Smooth muscle cell (in vitro differentiated cells): ENCODE measurements at regions not wholly inside any gene's neighbourhood (a gene's known extent, or its start where the extent isn't known, plus 50 kb on each side); places are given as distances from the start of the nearest gene placed in this dataset.

ENCODE experiments used
- DNase-seq: peaks from one replicate; lab custom pipeline; 2025; ENCODE audit not compliant: unreplicated experiment; lab: John Stamatoyannopoulos, UW
- H2AFZ ChIP-seq: fragments of 200-600 bp; sonication (generic); 2 replicates; pipeline ENCODE4 v1.6.0; 2016; ENCODE audit warnings: antibody characterized with exemption, low read depth, mild to moderate bottlenecking
- H3F3A ChIP-seq: fragments of 200-600 bp; sonication (generic); 2 replicates; pipeline ENCODE4 v1.6.0; 2017; ENCODE audit warnings: antibody characterized with exemption, low read depth
- H3K27ac ChIP-seq: fragments of 200-600 bp; sonication (generic); 2 replicates; pipeline ENCODE4 v1.5.1; 2016; ENCODE audit warnings: low read depth, mild to moderate bottlenecking
- H3K27me3 ChIP-seq: fragments of 200-600 bp; sonication (generic); 2 replicates; pipeline ENCODE4 v1.6.1; 2016; ENCODE audit warnings: low read depth, mild to moderate bottlenecking
- H3K36me3 ChIP-seq: fragments of 200-600 bp; sonication (generic); 2 replicates; pipeline ENCODE4 v1.5.1; 2016; ENCODE audit warnings: low read depth
- H3K4me1 ChIP-seq: fragments of 200-600 bp; sonication (generic); 2 replicates; pipeline ENCODE4 v1.5.1; 2016; ENCODE audit warnings: low read depth
- H3K4me2 ChIP-seq: fragments of 200-600 bp; sonication (generic); 2 replicates; pipeline ENCODE4 v1.6.0; 2016; ENCODE audit warnings: mild to moderate bottlenecking
- H3K4me3 ChIP-seq: fragments of 200-600 bp; sonication (generic); 2 replicates; pipeline ENCODE4 v1.5.1; 2016; ENCODE audit warnings: mild to moderate bottlenecking
- H3K79me2 ChIP-seq: fragments of 200-600 bp; sonication (generic); 2 replicates; pipeline ENCODE4 v1.6.0; 2016; ENCODE audit warnings: low read depth, mild to moderate bottlenecking
- H3K9ac ChIP-seq: fragments of 200-600 bp; sonication (generic); 2 replicates; pipeline ENCODE4 v1.6.0; 2016; ENCODE audit warnings: low read depth
- H3K9me3 ChIP-seq: fragments of 200-600 bp; sonication (generic); replicated peaks from 2 replicates; pipeline ENCODE4 v1.5.1; 2016; ENCODE audit warnings: low read depth
- H4K20me1 ChIP-seq: fragments of 200-600 bp; sonication (generic); 2 replicates; pipeline ENCODE4 v1.6.0; 2016; ENCODE audit warnings: low read depth
- WGBS: methylation state at CpG from one replicate; pipeline ENCODE4 v1.1.7; 2016; ENCODE audit warnings: low lambda C conversion rate; 5-methylcytosine and 5-hydroxymethylcytosine counted together
- TF ChIP-seq, protein P1 (sequence below): fragments of 200-600 bp; sonication (generic); IDR thresholded peaks from 2 replicates; pipeline ENCODE4 v1.5.1; 2017; ENCODE audit warnings: borderline replicate concordance, mild to moderate bottlenecking, antibody characterized with exemption; ENCODE audit not compliant: insufficient read depth, poor library complexity, severe bottlenecking

GRCh38 chr9:776086-776485 is 65.4 kb upstream of the DMRT1 start:
- no peak for DNase-seq
- H3K4me1 ChIP-seq: no peaks in the 10 kb centered on the region
- H3K4me3 ChIP-seq: no peak overlapping the region
- no peaks in the 10 kb centered on the region for H3K79me2 ChIP-seq
- no peak overlapping the region for H3K4me2 ChIP-seq
- H4K20me1 ChIP-seq: no peaks in the 10 kb centered on the region
- H3K9ac ChIP-seq: no peak overlapping the region
- H3F3A ChIP-seq: no peaks in the 10 kb centered on the region
- H3K27ac ChIP-seq: no peak overlapping the region
- no peaks in the 10 kb centered on the region for H3K36me3 ChIP-seq
- H3K9me3 ChIP-seq: no peaks in the 10 kb centered on the region
- H3K27me3 ChIP-seq: no peaks in the 10 kb centered on the region
- WGBS: 100% methylated on average over 2 of the region's 2 CpGs
- TF ChIP-seq, protein P1, sequence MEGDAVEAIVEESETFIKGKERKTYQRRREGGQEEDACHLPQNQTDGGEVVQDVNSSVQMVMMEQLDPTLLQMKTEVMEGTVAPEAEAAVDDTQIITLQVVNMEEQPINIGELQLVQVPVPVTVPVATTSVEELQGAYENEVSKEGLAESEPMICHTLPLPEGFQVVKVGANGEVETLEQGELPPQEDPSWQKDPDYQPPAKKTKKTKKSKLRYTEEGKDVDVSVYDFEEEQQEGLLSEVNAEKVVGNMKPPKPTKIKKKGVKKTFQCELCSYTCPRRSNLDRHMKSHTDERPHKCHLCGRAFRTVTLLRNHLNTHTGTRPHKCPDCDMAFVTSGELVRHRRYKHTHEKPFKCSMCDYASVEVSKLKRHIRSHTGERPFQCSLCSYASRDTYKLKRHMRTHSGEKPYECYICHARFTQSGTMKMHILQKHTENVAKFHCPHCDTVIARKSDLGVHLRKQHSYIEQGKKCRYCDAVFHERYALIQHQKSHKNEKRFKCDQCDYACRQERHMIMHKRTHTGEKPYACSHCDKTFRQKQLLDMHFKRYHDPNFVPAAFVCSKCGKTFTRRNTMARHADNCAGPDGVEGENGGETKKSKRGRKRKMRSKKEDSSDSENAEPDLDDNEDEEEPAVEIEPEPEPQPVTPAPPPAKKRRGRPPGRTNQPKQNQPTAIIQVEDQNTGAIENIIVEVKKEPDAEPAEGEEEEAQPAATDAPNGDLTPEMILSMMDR: no peak
- no peak overlapping the region for H2AFZ ChIP-seq

DNA sequence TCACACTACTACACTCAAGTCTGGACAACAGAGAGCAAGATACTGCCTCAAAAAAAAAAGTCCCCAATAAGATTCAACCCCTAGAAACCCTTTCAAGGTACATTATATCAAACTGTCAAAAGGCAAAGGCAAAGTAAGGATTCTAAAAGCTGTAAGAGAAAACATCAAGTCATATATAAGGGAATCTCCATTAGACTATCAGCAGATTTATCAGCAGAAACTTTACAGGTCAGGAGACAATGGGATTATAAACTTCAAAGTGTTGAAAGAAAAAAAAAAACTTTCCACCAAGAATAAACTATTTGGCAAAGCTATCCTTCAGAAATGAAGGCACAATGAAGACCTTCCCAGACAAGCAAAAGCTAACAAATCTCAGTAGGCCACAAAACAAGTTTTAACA is 63.5 kb upstream of the DMRT1 start:
- no peak overlapping the region for H3K9ac ChIP-seq
- no peak for DNase-seq
- H4K20me1 ChIP-seq: no peaks in the 10 kb centered on the region
- H3F3A ChIP-seq: no peaks in the 10 kb centered on the region
- H3K27me3 ChIP-seq: no peaks in the 10 kb centered on the region
- H3K4me1 ChIP-seq: no peaks in the 10 kb centered on the region
- H3K36me3 ChIP-seq: no peaks in the 10 kb centered on the region
- no peak overlapping the region for H3K4me2 ChIP-seq
- TF ChIP-seq, protein P1: no peak
- H3K79me2 ChIP-seq: no peaks in the 10 kb centered on the region
- no peaks in the 10 kb centered on the region for H3K9me3 ChIP-seq
- H3K27ac ChIP-seq: no peak overlapping the region
- H3K4me3 ChIP-seq: no peak overlapping the region
- H2AFZ ChIP-seq: no peak overlapping the region

DNA sequence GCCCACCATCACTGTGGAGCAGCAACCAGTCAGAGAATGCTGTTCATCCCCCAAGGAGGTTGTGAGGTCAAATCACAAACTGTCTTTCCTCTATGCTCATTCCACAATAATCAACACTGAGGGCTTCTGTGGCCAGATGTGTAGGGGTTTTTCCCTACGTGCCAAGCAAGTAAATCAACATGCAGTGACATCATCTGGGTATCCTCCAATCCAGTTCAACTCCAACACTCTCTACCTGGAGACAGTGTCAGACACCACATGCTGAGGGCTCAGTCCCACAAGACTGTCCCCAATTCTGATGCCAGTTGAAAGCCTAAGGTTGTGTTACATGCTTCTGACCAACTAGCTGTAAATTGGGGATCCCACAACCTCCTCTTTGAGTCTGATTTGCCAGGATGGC is 57.3 kb upstream of the DMRT1 start:
- no peaks in the 10 kb centered on the region for H3K36me3 ChIP-seq
- 64% methylated on average over 1 of the region's 1 CpG for WGBS
- no peaks in the 10 kb centered on the region for H3K27me3 ChIP-seq
- DNase-seq: no peak
- TF ChIP-seq, protein P1: no peak
- no peaks in the 10 kb centered on the region for H3F3A ChIP-seq
- no peak overlapping the region for H3K4me2 ChIP-seq
- no peak overlapping the region for H2AFZ ChIP-seq
- H3K4me1 ChIP-seq: no peaks in the 10 kb centered on the region
- no peaks in the 10 kb centered on the region for H3K79me2 ChIP-seq
- H3K27ac ChIP-seq: no peak overlapping the region
- H3K9ac ChIP-seq: no peak overlapping the region
- no peaks in the 10 kb centered on the region for H3K9me3 ChIP-seq
- H4K20me1 ChIP-seq: no peaks in the 10 kb centered on the region
- H3K4me3 ChIP-seq: no peak overlapping the region

- Histone ChIP-seq H3K27ac (no peak overlapping the region), H3K79me2 (no peaks in the 10 kb centered on the region), H3K36me3 (no peaks in the 10 kb centered on the region), H3K27me3 (no peaks in the 10 kb centered on the region), H3K4me3 (no peak overlapping the region), H3K9ac (no peak overlapping the region), H3K4me1 (no peaks in the 10 kb centered on the region), H2AFZ (no peak overlapping the region), H4K20me1 (no peaks in the 10 kb centered on the region), H3K9me3 (no peaks in the 10 kb centered on the region), H3K4me2 (no peak overlapping the region), H3F3A (no peaks in the 10 kb centered on the region)
- TF ChIP-seq, protein P1: no peak
- 78% methylated on average over 2 of the region's 2 CpGs for WGBS
- no peak for DNase-seq
Observed at GRCh38 chr9:784916-785315, 56.6 kb upstream of the DMRT1 start.
